ENCODE measurements at regions not wholly inside any gene's neighbourhood (a gene's known extent, or its start where the extent isn't known, plus 50 kb on each side); places are given as distances from the start of the nearest gene placed in this dataset.

DNA sequence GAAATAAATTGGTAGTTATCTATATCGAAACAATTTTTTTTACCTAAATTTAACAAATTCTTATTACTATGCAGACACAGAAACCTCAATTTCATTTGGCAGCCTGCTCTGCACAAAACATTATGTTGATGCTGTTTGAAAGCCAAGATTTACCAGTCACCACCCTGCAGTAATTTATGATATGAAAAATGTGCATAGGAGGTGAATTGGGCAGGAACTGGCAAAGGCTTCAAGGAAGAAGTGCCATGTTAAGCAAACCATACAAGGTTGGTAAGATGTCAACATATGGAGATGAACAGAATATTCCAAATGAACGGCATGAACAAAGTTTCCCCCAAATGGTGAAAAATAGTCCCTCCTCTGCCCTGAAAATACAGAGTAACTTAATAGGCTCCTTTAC, 54.2 kb upstream of the TAB2 start:
- Histone ChIP-seq H3K27ac (ENCODE audit: low read length) (no peak overlapping the region), H3K4me3 (ENCODE audit: low read length) (no peak overlapping the region), H3K9me3 (ENCODE audit: low read length) (no peaks in the 10 kb centered on the region), H3F3A (ENCODE audit: low read length, unreplicated experiment) (no peaks in the 10 kb centered on the region), H2AFZ (ENCODE audit: low read length) (no peak overlapping the region), H3K9me2 (replicated peaks; ENCODE audit: low read length) (no peaks in the 10 kb centered on the region), H3K79me2 (ENCODE audit: low read length) (no peaks in the 10 kb centered on the region), H3K36me3 (ENCODE audit: low read depth, low read length) (no peaks in the 10 kb centered on the region), H3K4me1 (ENCODE audit: insufficient read depth, low read length) (no peaks in the 10 kb centered on the region), H3K9ac (ENCODE audit: low read length) (no peak overlapping the region), H4K20me1 (ENCODE audit: low read length) (no peaks in the 10 kb centered on the region), H3K4me2 (ENCODE audit: low read length) (no peak overlapping the region), H3K27me3 (ENCODE audit: low read length) (no peaks in the 10 kb centered on the region)
- ChIA-PET POLR2A (ENCODE audit: unreplicated experiment) (no interaction called here), CTCF (no interaction called here)
- intact Hi-C loops (cut with micrococcal nuclease): no loop called here
- TF ChIP-seq, protein P1, sequence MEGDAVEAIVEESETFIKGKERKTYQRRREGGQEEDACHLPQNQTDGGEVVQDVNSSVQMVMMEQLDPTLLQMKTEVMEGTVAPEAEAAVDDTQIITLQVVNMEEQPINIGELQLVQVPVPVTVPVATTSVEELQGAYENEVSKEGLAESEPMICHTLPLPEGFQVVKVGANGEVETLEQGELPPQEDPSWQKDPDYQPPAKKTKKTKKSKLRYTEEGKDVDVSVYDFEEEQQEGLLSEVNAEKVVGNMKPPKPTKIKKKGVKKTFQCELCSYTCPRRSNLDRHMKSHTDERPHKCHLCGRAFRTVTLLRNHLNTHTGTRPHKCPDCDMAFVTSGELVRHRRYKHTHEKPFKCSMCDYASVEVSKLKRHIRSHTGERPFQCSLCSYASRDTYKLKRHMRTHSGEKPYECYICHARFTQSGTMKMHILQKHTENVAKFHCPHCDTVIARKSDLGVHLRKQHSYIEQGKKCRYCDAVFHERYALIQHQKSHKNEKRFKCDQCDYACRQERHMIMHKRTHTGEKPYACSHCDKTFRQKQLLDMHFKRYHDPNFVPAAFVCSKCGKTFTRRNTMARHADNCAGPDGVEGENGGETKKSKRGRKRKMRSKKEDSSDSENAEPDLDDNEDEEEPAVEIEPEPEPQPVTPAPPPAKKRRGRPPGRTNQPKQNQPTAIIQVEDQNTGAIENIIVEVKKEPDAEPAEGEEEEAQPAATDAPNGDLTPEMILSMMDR (conservative IDR thresholded peaks at IDR 0.05; ENCODE audit: low read depth, low read length): no peak
- TF ChIP-seq EZH2 (IDR thresholded peaks at IDR 0.05; ENCODE audit: low read length, unreplicated experiment) (no peak), EZH2phosphoT487 (IDR thresholded peaks at IDR 0.05; ENCODE audit: borderline replicate concordance, low read length) (no peak)
- BruUV-seq (replicated peaks): no TSS peak
- DNase-seq (no peak), ATAC-seq (no peak)

DNA sequence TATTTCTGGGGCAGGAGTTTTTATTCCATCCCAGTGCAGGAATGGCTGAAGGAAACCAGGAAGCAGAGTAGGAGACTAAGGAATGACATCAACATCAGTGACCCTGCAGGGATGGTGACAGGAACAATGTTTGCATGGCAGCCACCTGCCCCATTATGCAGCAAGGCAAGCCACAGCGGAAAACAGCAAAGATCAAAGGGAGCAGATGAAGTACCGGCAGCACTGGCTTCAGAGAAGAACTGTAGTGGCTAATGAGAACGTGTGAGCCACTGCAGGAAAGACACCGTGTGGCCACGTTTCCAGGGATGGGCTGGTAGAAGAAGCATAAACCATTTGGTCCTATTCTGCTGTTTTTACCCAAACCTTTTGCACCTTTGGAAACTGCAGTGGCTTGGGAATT, 52.9 kb upstream of the TAB2 start:
- H3K4me3 ChIP-seq (ENCODE audit: low read length): no peak overlapping the region
- TF ChIP-seq EZH2 (IDR thresholded peaks at IDR 0.05; ENCODE audit: low read length, unreplicated experiment) (no peak), EZH2phosphoT487 (IDR thresholded peaks at IDR 0.05; ENCODE audit: borderline replicate concordance, low read length) (no peak)
- TF ChIP-seq, protein P1 (conservative IDR thresholded peaks at IDR 0.05; ENCODE audit: low read depth, low read length): no peak
- no peak overlapping the region for H3K9ac ChIP-seq (ENCODE audit: low read length)
- no peaks in the 10 kb centered on the region for H3K9me2 ChIP-seq (replicated peaks; ENCODE audit: low read length)
- no peak overlapping the region for H3K4me2 ChIP-seq (ENCODE audit: low read length)
- no peaks in the 10 kb centered on the region for H3K36me3 ChIP-seq (ENCODE audit: low read depth, low read length)
- no peaks in the 10 kb centered on the region for H4K20me1 ChIP-seq (ENCODE audit: low read length)
- CTCF ChIA-PET: no interaction called here
- H3K79me2 ChIP-seq (ENCODE audit: low read length): no peaks in the 10 kb centered on the region
- POLR2A ChIA-PET (ENCODE audit: unreplicated experiment): no interaction called here
- intact Hi-C loops (cut with micrococcal nuclease): no loop called here
- H3F3A ChIP-seq (ENCODE audit: low read length, unreplicated experiment): no peaks in the 10 kb centered on the region
- no TSS peak for BruUV-seq (replicated peaks)
- no peak for ATAC-seq
- H3K9me3 ChIP-seq (ENCODE audit: low read length): no peaks in the 10 kb centered on the region
- H2AFZ ChIP-seq (ENCODE audit: low read length): no peak overlapping the region
- H3K4me1 ChIP-seq (ENCODE audit: insufficient read depth, low read length): no peaks in the 10 kb centered on the region
- H3K27me3 ChIP-seq (ENCODE audit: low read length): no peaks in the 10 kb centered on the region
- DNase-seq: no peak
- no peak overlapping the region for H3K27ac ChIP-seq (ENCODE audit: low read length)

DNA sequence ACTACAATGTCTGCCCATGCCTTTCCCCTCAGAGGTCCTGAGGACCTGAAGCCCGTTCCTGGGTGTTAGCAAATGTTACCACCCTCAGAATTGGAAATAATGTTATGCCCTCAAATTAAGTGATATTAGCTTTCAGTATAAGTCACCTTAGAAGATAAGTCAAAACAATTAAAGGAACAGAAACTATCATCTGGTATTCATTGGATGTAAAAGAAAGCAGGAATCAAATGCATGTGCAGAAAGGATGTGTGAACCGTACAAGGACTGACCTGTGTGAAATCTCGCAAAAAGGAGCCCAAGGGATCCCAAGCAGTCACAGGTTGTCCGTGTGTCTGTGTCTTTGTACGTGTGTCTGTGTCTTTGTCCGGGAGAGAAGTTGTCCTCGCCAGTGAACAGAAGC, 51.6 kb upstream of the TAB2 start:
- DNase-seq (no peak), ATAC-seq (no peak)
- H3K9me2 ChIP-seq (replicated peaks; ENCODE audit: low read length): no peaks in the 10 kb centered on the region
- no peaks in the 10 kb centered on the region for H3K9me3 ChIP-seq (ENCODE audit: low read length)
- H3K4me1 ChIP-seq (ENCODE audit: insufficient read depth, low read length): no peaks in the 10 kb centered on the region
- no TSS peak for BruUV-seq (replicated peaks)
- H3K9ac ChIP-seq (ENCODE audit: low read length): no peak overlapping the region
- no peak overlapping the region for H3K4me3 ChIP-seq (ENCODE audit: low read length)
- ChIA-PET POLR2A (ENCODE audit: unreplicated experiment) (no interaction called here), CTCF (no interaction called here)
- no peaks in the 10 kb centered on the region for H3K36me3 ChIP-seq (ENCODE audit: low read depth, low read length)
- H3K79me2 ChIP-seq (ENCODE audit: low read length): no peaks in the 10 kb centered on the region
- no peaks in the 10 kb centered on the region for H4K20me1 ChIP-seq (ENCODE audit: low read length)
- intact Hi-C loops (cut with micrococcal nuclease): no loop called here
- no peaks in the 10 kb centered on the region for H3F3A ChIP-seq (ENCODE audit: low read length, unreplicated experiment)
- H3K27ac ChIP-seq (ENCODE audit: low read length): no peak overlapping the region
- H3K27me3 ChIP-seq (ENCODE audit: low read length): no peaks in the 10 kb centered on the region
- H2AFZ ChIP-seq (ENCODE audit: low read length): no peak overlapping the region
- no peak for TF ChIP-seq EZH2phosphoT487 (IDR thresholded peaks at IDR 0.05; ENCODE audit: borderline replicate concordance, low read length)
- TF ChIP-seq, protein P1 (conservative IDR thresholded peaks at IDR 0.05; ENCODE audit: low read depth, low read length): no peak
- no peak for TF ChIP-seq EZH2 (IDR thresholded peaks at IDR 0.05; ENCODE audit: low read length, unreplicated experiment)
- no peak overlapping the region for H3K4me2 ChIP-seq (ENCODE audit: low read length)
